Body of pancreas (tissue), 4 donors: ENCODE measurements at regions not wholly inside any gene's neighbourhood (a gene's known extent, or its start where the extent isn't known, plus 50 kb on each side); places are given as distances from the start of the nearest gene placed in this dataset.

Source experiments
- POLR2A ChIP-seq, 3 donors: fragments of 450-650 bp; IDR thresholded peaks; one replicate each; pipeline ENCODE4 v1.6.1; 2016; ENCODE audit warnings: antibody characterized with exemption in 3 of 3, mild to moderate bottlenecking in 2 of 3
- TF ChIP-seq, protein P1 (sequence below), 7 experiments: fragments of 450-650 bp in 4 of 7; fragments of 200-600 bp in 3 of 7; sonication (generic) in 3 of 7; IDR thresholded peaks; one replicate each; pipeline ENCODE4 v1.5.1; 2016 to 2019; ENCODE audit warnings: antibody characterized with exemption in 7 of 7

DNA sequence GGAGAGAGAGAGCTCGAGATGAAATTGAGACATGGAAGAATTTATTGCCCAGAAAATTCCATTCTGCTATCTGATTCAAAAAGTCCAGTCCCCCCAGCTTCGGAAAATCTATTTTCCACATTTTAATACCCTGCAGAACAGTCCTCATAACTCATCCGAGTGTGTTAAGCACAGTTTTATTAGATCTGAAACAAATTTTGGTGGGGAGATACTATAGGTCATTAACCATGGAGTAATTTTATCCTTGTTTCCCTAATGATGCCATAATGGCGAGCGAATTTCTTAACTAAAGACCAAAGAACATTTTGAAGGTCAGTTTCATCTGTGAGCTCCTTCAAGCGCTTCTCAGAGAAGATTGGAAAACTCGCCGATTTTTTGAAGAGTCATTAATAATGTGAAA lies 78.1 kb downstream of the HIF1AN start:
- no peak for TF ChIP-seq POLR2A (IDR thresholded peaks at IDR 0.05)
- TF ChIP-seq, protein P1, sequence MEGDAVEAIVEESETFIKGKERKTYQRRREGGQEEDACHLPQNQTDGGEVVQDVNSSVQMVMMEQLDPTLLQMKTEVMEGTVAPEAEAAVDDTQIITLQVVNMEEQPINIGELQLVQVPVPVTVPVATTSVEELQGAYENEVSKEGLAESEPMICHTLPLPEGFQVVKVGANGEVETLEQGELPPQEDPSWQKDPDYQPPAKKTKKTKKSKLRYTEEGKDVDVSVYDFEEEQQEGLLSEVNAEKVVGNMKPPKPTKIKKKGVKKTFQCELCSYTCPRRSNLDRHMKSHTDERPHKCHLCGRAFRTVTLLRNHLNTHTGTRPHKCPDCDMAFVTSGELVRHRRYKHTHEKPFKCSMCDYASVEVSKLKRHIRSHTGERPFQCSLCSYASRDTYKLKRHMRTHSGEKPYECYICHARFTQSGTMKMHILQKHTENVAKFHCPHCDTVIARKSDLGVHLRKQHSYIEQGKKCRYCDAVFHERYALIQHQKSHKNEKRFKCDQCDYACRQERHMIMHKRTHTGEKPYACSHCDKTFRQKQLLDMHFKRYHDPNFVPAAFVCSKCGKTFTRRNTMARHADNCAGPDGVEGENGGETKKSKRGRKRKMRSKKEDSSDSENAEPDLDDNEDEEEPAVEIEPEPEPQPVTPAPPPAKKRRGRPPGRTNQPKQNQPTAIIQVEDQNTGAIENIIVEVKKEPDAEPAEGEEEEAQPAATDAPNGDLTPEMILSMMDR (IDR thresholded peaks at IDR 0.05), result no peak
